GM23338 (cell line): ENCODE measurements at regions not wholly inside any gene's neighbourhood (a gene's known extent, or its start where the extent isn't known, plus 50 kb on each side); places are given as distances from the start of the nearest gene placed in this dataset.
A peak's percentile ranks its signal among the peaks of the same experiment; 100 is the strongest.

Source experiments
- ATAC-seq: fragments of 200-7000 bp; cut with Tn5 transposase; 3 replicates; pipeline ENCODE4 v1.9.1; 2020
- DNase-seq: peaks from one replicate; pipeline ENCODE4 v3.0.0-alpha.2; 2015; ENCODE audit warnings: low spot score
- H2AFZ ChIP-seq: fragments of 200-600 bp; sonication (generic); 2 replicates; pipeline ENCODE4 v1.8.0; 2016; ENCODE audit warnings: antibody characterized with exemption, mild to moderate bottlenecking, moderate library complexity
- H3F3A ChIP-seq: fragments of 200-600 bp; sonication (generic); replicated peaks from 2 replicates; pipeline ENCODE4 v1.8.0; 2017; ENCODE audit warnings: antibody characterized with exemption, mixed run types, low read depth
- H3K27ac ChIP-seq: fragments of 200-600 bp; sonication (generic); 2 replicates; pipeline ENCODE4 v1.6.1; 2016; ENCODE audit warnings: low read depth
- H3K27me3 ChIP-seq: fragments of 200-600 bp; sonication (generic); 2 replicates; pipeline ENCODE4 v1.8.0; 2016; ENCODE audit warnings: mild to moderate bottlenecking, mixed run types, moderate library complexity; ENCODE audit not compliant: insufficient read depth
- H3K36me3 ChIP-seq: fragments of 200-600 bp; sonication (generic); 2 replicates; pipeline ENCODE4 v1.8.0; 2016; ENCODE audit warnings: mild to moderate bottlenecking; ENCODE audit not compliant: insufficient read depth
- H3K4me1 ChIP-seq: fragments of 200-600 bp; sonication (generic); 2 replicates; pipeline ENCODE4 v1.8.0; 2016; ENCODE audit warnings: mild to moderate bottlenecking, moderate library complexity; ENCODE audit not compliant: insufficient read depth
- H3K4me2 ChIP-seq: fragments of 200-600 bp; sonication (generic); 2 replicates; pipeline ENCODE4 v1.7.1; 2017; ENCODE audit warnings: mixed run types
- H3K4me3 ChIP-seq: fragments of 200-600 bp; sonication (generic); 2 replicates; pipeline ENCODE4 v1.6.1; 2016; ENCODE audit warnings: mixed run types
- H3K79me2 ChIP-seq: fragments of 200-600 bp; sonication (generic); replicated peaks from 2 replicates; pipeline ENCODE4 v1.8.0; 2017; ENCODE audit warnings: mild to moderate bottlenecking; ENCODE audit not compliant: insufficient read depth
- H3K9me2 ChIP-seq: fragments of 200-600 bp; sonication (generic); 2 replicates; pipeline ENCODE4 v1.8.0; 2017; ENCODE audit not compliant: insufficient read depth
- H4K20me1 ChIP-seq: fragments of 200-600 bp; sonication (generic); replicated peaks from 2 replicates; pipeline ENCODE4 v1.8.0; 2017; ENCODE audit warnings: mild to moderate bottlenecking; ENCODE audit not compliant: insufficient read depth
- H3K27ac Mint-ChIP-seq: 2 replicates; pipeline ENCODE4 v1.8.0; 2020; ENCODE audit warnings: inconsistent platforms, mild to moderate bottlenecking, moderate library complexity, mixed read lengths
- H3K27me3 Mint-ChIP-seq: 3 replicates; pipeline ENCODE4 v1.8.0; 2022; ENCODE audit warnings: low read depth, mild to moderate bottlenecking, moderate library complexity, mixed read lengths, inconsistent platforms; ENCODE audit not compliant: insufficient read depth, poor library complexity
- H3K36me3 Mint-ChIP-seq: 3 replicates; pipeline ENCODE4 v1.8.0; 2021; ENCODE audit warnings: low read depth, mild to moderate bottlenecking, inconsistent platforms, moderate library complexity, mixed read lengths
- H3K4me1 Mint-ChIP-seq: 3 replicates; pipeline ENCODE4 v1.8.0; 2020; ENCODE audit warnings: mild to moderate bottlenecking, inconsistent platforms, mixed read lengths
- H3K4me3 Mint-ChIP-seq: 3 replicates; pipeline ENCODE4 v1.8.0; 2021; ENCODE audit warnings: moderate library complexity, mild to moderate bottlenecking, inconsistent platforms, mixed read lengths
- H3K9me3 Mint-ChIP-seq: 3 replicates; pipeline ENCODE4 v1.8.0; 2020; ENCODE audit warnings: moderate library complexity, mild to moderate bottlenecking, inconsistent platforms, mixed read lengths
- CREB1 ChIP-seq: fragments of 250-450 bp; sonication (Bioruptor Pico); IDR thresholded peaks from 2 replicates; pipeline ENCODE4 v1.5.0; 2020; ENCODE audit warnings: low read depth, mild to moderate bottlenecking, moderate library complexity
- CTCF ChIP-seq, 2 experiments: fragments of 200-600 bp in 1 of 2; sonication (generic) in 1 of 2; conservative IDR thresholded peaks; 2 replicates each; pipeline versions ENCODE4 v1.5.1 to v1.6.1; 2016 to 2017; ENCODE audit warnings: antibody characterized with exemption in 2 of 2, low read depth in 2 of 2, mild to moderate bottlenecking in 2 of 2, moderate library complexity in 1 of 2
- ETS1 ChIP-seq: IDR thresholded peaks from 2 replicates; pipeline ENCODE4 v1.6.1; 2016; ENCODE audit warnings: antibody characterized with exemption
- EZH2 ChIP-seq: fragments of 200-600 bp; sonication (generic); IDR thresholded peaks from one replicate; pipeline ENCODE4 v1.8.0; 2017; ENCODE audit warnings: antibody characterized with exemption, mild to moderate bottlenecking, low read depth; ENCODE audit not compliant: unreplicated experiment
- EZH2phosphoT487 ChIP-seq: fragments of 200-600 bp; sonication (generic); IDR thresholded peaks from one replicate; pipeline ENCODE4 v1.8.1; 2018; ENCODE audit warnings: antibody characterized with exemption; ENCODE audit not compliant: unreplicated experiment
- JUNB ChIP-seq: IDR thresholded peaks from one replicate; pipeline ENCODE4 v1.6.1; 2016; ENCODE audit warnings: antibody characterized with exemption; ENCODE audit not compliant: unreplicated experiment
- NANOG ChIP-seq: IDR thresholded peaks from 2 replicates; pipeline ENCODE4 v1.6.1; 2016; ENCODE audit warnings: antibody characterized with exemption, borderline replicate concordance
- POLR2AphosphoS5 ChIP-seq: IDR thresholded peaks from 2 replicates; pipeline ENCODE4 v1.6.1; 2016; ENCODE audit warnings: antibody characterized with exemption, low read depth
- REST ChIP-seq: IDR thresholded peaks from one replicate; pipeline ENCODE4 v1.6.1; 2018; ENCODE audit warnings: antibody characterized with exemption; ENCODE audit not compliant: unreplicated experiment
- STAT1 ChIP-seq: IDR thresholded peaks from one replicate; pipeline ENCODE4 v1.6.1; 2016; ENCODE audit warnings: antibody characterized with exemption; ENCODE audit not compliant: unreplicated experiment
- ZNF114 ChIP-seq: fragments of 250-450 bp; sonication (Bioruptor Pico); IDR thresholded peaks from 2 replicates; pipeline ENCODE4 v1.5.0; 2020; ENCODE audit warnings: mild to moderate bottlenecking, moderate library complexity
- ZNF331 ChIP-seq: fragments of 250-450 bp; sonication (Bioruptor Pico); IDR thresholded peaks from 2 replicates; pipeline ENCODE4 v1.5.0; 2020; ENCODE audit warnings: low read depth, mild to moderate bottlenecking, moderate library complexity
- ZNF462 ChIP-seq: fragments of 250-450 bp; sonication (Bioruptor Pico); IDR thresholded peaks from 2 replicates; pipeline ENCODE4 v1.5.0; 2020; ENCODE audit warnings: mild to moderate bottlenecking, moderate library complexity

GRCh38 chr7:131741446-131741845 lies 185.0 kb upstream of the PODXL start:
- H3K27me3 ChIP-seq, result no peaks in the 10 kb centered on the region
- H3K9me2 ChIP-seq, result peaks cover 2% of the 10 kb centered on the region; the same call in 1 of the 2 replicates
- H3K4me1 Mint-ChIP-seq, result peaks cover 20% of the 10 kb centered on the region
- no peaks in the 10 kb centered on the region for H3K36me3 Mint-ChIP-seq
- H3K36me3 ChIP-seq, result no peaks in the 10 kb centered on the region
- ATAC-seq, result no peak
- no peaks in the 10 kb centered on the region for H3K9me3 Mint-ChIP-seq
- 0 out of 2 replicates have a peak overlapping the region, but pooled peaks have one; percentile 38 for H2AFZ ChIP-seq
- H3K79me2 ChIP-seq, result no peaks in the 10 kb centered on the region
- TF ChIP-seq EZH2, result no peak
- TF ChIP-seq EZH2phosphoT487, result no peak
- TF ChIP-seq STAT1, result no peak
- no peak for TF ChIP-seq REST
- TF ChIP-seq CTCF (conservative IDR thresholded peaks at IDR 0.05; ENCODE audit: low read depth in 2 of 2), result no peak
- no peak for TF ChIP-seq CREB1 (CRISPR knock-in tag)
- no peak for TF ChIP-seq ZNF114 (CRISPR knock-in tag)
- no peak for TF ChIP-seq JUNB
- TF ChIP-seq ZNF462 (CRISPR knock-in tag), result no peak
- no peak for TF ChIP-seq ETS1
- no peak for TF ChIP-seq ZNF331
- TF ChIP-seq NANOG, result no peak
- TF ChIP-seq POLR2AphosphoS5, result no peak
- no peak overlapping the region for H3K27ac ChIP-seq
- no peak for DNase-seq
- no peak overlapping the region for H3K4me3 ChIP-seq
- no peak overlapping the region for H3K4me3 Mint-ChIP-seq
- no peaks in the 10 kb centered on the region for H3F3A ChIP-seq
- H3K27me3 Mint-ChIP-seq, result peaks cover 3% of the 10 kb centered on the region
- H3K4me1 ChIP-seq, result peaks cover 24% of the 10 kb centered on the region
- H3K27ac Mint-ChIP-seq, result no peak overlapping the region
- no peak overlapping the region for H3K4me2 ChIP-seq
- H4K20me1 ChIP-seq, result no peaks in the 10 kb centered on the region
